ENCODE measurements at regions not wholly inside any gene's neighbourhood (a gene's known extent, or its start where the extent isn't known, plus 50 kb on each side); places are given as distances from the start of the nearest gene placed in this dataset.

- TF ChIP-seq EZH2phosphoT487 (IDR thresholded peaks at IDR 0.05) (no peak), EZH2 (IDR thresholded peaks at IDR 0.05) (no peak)
- TF ChIP-seq, protein P1, sequence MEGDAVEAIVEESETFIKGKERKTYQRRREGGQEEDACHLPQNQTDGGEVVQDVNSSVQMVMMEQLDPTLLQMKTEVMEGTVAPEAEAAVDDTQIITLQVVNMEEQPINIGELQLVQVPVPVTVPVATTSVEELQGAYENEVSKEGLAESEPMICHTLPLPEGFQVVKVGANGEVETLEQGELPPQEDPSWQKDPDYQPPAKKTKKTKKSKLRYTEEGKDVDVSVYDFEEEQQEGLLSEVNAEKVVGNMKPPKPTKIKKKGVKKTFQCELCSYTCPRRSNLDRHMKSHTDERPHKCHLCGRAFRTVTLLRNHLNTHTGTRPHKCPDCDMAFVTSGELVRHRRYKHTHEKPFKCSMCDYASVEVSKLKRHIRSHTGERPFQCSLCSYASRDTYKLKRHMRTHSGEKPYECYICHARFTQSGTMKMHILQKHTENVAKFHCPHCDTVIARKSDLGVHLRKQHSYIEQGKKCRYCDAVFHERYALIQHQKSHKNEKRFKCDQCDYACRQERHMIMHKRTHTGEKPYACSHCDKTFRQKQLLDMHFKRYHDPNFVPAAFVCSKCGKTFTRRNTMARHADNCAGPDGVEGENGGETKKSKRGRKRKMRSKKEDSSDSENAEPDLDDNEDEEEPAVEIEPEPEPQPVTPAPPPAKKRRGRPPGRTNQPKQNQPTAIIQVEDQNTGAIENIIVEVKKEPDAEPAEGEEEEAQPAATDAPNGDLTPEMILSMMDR (IDR thresholded peaks at IDR 0.05) = no peak
Measured at GRCh38 chr5:57859626-57860025, 377.0 kb upstream of the ACTBL2 start.
